GM12875 (cell line): ENCODE measurements at regions not wholly inside any gene's neighbourhood (a gene's known extent, or its start where the extent isn't known, plus 50 kb on each side); places are given as distances from the start of the nearest gene placed in this dataset.

Experiments used
- H3K4me3 ChIP-seq: one replicate; pipeline ENCODE4 v1.5.1; 2011; ENCODE audit warnings: low read depth, low read length, control low read depth
- CTCF ChIP-seq: IDR thresholded peaks from 2 replicates; pipeline ENCODE4 v1.5.1; 2011; ENCODE audit warnings: low read depth, mild to moderate bottlenecking, control low read depth, inconsistent platforms, low read length, moderate library complexity, borderline replicate concordance; ENCODE audit not compliant: insufficient read depth

GRCh38 chr14:42792166-42792565, 1185.5 kb downstream of the LRFN5 start:
- TF ChIP-seq CTCF = no peak

GRCh38 chr14:42782754-42783153, 1176.1 kb downstream of the LRFN5 start:
- no peak overlapping the region for H3K4me3 ChIP-seq
- no peak for TF ChIP-seq CTCF

More at GRCh38 chr14:42792166-42792565, 1185.5 kb downstream of the LRFN5 start:
- no peak overlapping the region for H3K4me3 ChIP-seq

- H3K4me3 ChIP-seq = no peak overlapping the region
- TF ChIP-seq CTCF = no peak
Measured at GRCh38 chr14:42778984-42779383, 1172.3 kb downstream of the LRFN5 start.

GRCh38 chr14:42750771-42751170, 1144.1 kb downstream of the LRFN5 start:
- no peak overlapping the region for H3K4me3 ChIP-seq
- no peak for TF ChIP-seq CTCF

GRCh38 chr14:42742084-42742483, 1135.4 kb downstream of the LRFN5 start:
- H3K4me3 ChIP-seq = no peak overlapping the region
- no peak for TF ChIP-seq CTCF

GRCh38 chr14:42736408-42736807, 1129.7 kb downstream of the LRFN5 start:
- no peak overlapping the region for H3K4me3 ChIP-seq
- TF ChIP-seq CTCF = no peak

- no peak overlapping the region for H3K4me3 ChIP-seq
- no peak for TF ChIP-seq CTCF
Measured at GRCh38 chr14:42734041-42734440, 1127.4 kb downstream of the LRFN5 start.
